HPDE6-E6E7 (cell line): ENCODE measurements at regions not wholly inside any gene's neighbourhood (a gene's known extent, or its start where the extent isn't known, plus 50 kb on each side); places are given as distances from the start of the nearest gene placed in this dataset.
"Not testable (repeated sequence)": the region's sequence is repeated elsewhere in the genome, so short reads cannot be mapped to it uniquely, and the experiment has no call there.

Experiments used
- DNase-seq: peaks from one replicate; pipeline ENCODE4 v3.0.0; 2011; ENCODE audit warnings: missing footprints; ENCODE audit errors: extremely low spot score

DNA sequence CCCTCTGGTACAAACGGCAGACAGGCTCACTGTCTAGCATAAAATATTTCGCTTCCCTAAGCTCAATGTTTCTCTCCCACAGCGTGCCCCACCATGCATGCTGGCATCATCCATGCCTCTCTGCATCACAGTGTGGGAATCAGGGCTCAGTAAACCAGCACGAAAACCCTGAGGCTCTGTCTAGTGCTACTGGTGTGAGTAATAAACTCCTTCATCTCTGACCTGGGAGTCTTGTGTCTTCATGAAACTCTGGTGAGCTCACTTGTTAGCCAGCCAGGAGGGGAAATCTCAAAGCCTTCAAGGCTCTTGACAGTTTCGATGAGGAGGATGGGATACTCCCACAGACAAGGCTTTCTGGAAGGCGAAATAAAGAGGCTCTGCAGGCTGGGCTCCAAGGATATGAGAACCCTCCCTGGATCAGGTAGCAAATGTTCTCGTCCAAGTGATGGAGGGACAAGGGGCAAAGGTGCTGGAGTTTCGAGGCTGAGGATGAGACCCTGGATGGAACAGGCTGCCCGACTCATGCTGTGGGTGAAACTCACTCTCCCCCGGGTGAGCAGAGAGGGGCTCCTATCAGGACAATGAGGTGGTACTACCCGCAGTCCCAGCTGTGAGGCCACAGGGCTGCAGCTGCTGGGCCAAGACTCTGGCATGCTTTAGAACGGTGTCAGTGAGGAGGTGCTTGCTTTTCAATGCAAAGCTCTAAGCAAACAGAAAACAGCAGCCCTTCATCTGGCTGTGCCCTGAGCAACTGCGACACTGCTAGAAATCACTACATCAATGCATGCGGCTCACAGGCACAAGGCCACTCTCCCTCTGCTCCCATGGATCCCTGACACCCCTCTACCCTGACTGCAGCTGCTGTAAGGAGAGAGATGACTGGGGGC lies 69.3 kb downstream of the SHANK2 start:
- no peak for DNase-seq

DNA sequence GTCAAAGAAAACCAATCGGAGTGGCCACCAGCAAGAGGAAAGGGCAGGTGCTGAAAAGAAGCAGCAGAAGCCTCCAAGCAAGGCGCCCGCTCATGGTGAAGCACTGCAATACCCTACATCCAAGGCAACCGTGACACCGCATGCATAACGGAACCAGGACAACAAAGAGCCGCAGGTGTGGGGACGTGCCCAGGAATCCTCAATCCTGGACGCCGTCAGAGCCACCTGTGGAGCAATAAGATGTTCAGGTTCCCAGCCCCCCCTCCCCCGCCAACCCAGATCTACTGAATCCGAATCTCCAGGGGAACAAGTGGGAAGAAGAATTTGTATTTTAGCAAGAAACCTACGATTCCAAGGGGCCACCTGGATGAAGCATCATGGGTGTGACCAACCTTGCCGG lies 70.8 kb downstream of the SHANK2 start:
- DNase-seq, result no peak

DNA sequence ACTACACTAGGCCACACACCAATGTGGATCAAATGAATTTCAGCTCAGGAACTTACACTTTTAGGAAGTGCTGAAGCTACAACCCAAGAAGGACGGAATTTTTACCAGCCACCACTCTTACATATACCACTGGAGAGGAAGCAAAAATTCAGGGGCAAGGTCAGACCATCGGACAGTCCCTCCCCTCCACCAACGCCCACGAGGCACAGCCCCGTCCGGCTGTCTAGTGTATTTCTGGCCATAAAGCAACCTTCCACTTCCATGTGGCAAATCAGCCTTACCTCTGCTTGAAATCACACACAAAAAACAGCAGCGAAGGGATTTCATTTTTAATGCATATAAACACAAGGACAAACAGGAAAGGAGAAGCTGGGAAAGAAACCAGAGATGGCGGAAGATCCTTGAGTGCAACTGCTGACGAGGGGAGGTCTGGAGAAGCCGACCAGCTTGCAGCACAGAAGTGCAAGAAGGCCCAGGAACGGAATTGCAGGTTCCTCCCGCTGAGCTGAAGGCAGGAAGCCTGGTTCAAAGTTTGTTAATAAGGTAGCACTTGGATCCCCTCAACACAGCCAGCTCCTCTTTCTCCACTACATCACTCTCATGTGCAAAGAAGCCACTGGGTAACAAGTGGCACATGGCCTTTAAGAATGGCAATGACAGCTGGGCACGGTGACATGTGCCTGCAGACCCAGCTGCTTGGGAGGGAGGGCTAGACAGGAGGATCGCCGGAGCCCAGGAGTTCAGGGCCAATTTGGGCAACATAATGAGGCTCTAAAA lies 71.5 kb downstream of the SHANK2 start:
- DNase-seq, result no peak

DNA sequence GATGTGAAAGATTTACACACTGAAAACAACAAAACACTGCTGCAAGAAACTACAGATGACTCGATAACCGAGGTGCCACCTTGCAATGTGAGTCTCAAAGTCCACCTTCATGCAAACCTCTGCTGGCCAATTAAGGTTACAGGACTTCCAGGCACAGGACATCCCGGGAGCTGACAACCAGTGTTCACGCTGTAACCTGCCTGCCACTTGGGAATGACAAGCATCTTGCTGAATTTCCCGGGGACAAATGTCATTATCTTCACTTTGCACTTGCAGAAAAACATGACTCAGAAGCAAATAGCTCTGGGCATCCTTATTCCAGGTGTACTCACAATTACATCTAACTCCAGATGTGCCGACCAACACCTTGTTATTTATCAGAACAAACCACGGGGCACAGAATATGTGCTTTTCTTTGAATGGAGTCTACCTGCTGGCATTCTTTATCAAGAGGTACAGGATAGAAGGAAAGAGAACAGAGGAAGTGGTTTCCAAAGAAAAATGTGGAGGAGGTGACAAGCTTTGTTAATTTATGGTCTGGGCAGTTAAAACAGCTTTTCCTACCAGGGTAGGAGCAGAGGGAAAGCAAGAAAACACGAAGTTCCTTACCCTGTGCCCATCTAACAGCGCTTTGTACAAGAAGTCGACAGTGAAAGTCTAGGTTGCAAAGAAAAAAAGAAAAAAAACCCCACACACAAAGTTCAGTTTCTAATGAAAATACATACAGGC lies 72.3 kb downstream of the SHANK2 start:
- DNase-seq, result no peak

DNA sequence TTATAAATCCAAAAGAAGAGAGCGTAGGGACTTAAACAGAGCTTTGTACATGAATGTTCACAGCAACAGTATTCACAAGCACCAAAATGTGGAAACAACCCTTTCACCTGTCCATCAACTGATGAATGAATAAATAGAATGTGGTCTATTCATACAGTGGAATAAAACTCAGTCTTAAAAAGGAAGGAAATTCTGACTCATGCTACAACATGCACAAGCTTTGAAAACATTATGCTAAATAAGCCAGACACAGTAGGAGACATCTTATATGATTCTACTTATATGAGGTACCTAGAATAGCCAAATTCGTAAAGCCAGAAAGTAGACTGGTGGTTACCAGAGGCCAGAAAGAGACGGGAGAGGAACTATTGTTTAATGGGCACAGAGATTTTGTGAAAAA lies 74.3 kb downstream of the SHANK2 start:
- no peak for DNase-seq

DNA sequence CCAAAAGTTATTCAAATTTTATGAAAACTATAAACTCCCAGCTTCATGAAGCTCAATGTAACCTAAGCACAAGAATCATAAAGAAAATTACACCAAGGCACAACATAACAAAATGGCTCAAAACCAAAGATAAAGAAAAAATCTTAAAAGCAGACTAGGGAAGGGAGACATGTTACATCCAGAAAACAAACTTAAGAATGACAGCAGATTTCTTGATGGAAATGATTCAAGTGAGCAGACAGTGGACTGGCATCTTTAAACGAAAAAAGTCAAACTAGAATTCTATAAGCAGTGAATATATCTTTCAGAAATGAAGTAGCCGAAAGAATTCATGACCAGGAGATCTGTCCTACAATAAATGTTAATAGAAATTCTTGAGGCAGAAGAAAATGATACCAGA lies 75.6 kb downstream of the SHANK2 start:
- no peak for DNase-seq

DNA sequence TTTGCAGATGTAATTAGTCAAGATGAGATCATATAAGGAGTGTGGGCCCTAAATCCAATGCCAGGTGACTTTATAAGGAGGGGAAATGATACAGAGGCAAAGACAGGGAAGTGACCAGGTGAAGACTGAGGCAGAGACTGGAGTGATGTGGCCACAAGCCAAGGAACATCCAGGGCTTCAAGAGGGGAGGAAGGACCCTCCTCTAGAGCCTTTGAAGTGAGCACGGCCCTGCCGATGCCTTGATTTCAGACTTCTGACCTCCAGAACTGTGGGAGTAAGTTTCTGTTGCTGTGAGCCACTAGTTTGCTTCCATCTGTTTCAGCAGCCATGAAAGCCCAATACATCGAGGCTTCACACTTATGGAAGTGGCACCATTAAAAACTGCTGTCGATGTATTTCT lies 78.7 kb downstream of the SHANK2 start:
- no peak for DNase-seq

DNA sequence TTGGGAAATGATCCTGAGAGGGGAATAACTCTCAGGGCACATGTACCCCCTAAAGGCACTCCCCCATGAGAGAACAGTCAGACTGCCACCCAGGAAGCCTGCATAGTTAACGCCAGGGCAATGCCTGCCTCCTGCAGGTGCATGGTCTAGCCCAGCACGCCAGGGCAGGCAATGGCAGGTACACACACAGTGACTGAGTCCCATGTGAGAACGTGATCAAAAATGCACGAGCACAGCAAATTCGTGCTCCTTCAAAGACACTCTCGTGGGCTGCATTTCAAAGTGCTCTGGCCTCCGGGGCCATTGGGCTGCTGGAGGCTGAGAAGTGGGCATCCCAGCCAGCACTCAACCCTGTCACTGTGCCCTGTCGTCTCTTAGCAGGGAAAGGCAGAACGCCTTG lies 79.7 kb downstream of the SHANK2 start:
- no peak for DNase-seq

DNA sequence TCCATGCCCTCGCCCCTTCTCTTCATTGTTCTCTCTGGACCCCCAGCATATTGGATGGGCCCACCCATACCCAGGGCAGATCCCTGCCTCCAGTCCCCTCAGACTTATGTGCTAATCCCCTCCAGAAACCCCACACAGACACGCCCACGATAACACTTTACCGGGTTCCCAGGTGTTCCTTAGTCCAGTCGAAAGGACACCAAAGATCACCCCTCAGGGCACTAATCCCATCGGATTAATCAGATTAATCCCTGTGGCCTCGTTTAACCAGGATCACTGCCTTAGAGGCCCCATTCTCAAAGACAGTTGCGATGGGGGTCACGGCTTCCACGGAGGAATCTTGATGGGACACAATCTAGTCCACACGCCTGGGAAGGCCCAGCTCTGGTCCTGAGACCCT lies 80.8 kb downstream of the SHANK2 start:
- no peak for DNase-seq

DNA sequence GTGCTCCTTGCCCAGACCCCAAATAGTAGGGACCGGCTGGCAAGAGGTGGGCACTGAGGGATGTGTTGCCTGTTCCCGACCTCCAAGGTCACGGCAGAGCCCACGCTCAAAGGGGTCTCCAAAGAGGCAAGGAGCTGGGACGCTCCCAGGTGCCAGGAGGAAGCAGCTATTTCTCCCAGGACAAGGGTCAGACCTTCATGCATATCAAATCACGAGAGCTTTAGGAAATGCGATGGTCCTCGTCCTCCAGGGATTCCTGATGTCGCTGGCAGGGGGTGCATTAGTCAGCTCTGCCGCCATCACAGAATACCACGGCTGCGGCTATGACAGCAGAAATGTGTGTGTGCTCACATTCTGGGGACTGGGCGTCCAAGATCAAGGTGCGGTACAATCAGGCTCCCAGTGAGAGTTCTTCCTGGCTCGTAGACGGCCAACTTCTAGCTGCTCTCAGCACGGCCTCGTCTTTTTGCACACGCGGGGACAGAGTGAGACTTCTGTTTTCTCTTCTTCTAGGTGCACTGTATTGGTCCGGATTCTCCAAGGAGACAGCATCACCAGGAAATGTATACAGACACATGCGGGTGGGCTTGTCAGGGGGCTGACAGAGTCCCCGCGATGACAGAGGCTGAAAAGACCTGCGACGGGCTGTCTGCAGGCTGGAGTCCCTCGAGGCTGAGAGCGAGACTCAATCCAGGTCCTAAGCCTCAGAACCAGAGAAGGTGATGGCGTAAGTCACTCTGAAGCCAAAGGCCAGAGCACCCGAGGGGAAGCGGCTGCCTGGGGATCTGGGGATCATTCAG lies 81.6 kb downstream of the SHANK2 start:
- no peak for DNase-seq

DNA sequence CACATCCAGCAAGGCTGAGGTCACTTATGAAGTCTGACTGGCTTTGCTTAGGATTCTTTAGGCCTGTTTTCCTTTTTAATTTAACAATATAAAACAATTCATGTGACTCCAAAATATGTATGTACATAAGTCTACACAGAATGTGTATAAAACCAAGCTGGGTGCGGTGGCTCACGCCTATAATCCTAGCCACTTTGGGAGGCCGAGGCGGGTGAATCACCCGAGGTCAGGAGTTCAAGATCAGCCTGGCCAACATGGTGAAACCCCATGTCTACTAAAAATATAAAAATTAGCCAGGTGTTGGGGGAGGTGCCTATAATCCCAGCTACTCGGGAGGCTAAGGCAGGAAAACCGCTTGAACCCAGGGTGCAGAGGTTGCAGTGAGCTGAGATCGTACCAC lies 83.1 kb downstream of the SHANK2 start:
- no peak for DNase-seq

DNA sequence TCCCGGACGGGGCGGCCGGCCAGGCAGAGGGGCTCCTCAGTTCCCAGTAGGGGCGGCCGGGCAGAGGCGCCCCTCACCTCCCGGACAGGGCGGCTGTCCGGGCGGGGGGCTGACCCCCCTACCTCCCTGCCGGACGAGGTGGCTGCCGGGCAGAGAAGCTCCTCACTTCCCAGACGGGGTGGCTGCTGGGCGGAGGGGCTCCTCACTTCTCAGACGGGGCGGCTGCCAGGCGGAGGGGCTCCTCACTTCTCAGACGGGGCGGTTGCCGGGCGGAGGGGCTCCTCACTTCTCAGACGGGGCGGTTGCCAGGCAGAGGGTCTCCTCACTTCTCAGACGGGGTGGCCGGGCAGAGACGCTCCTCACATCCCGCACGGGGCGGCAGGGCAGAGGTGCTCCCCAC lies 84.6 kb downstream of the SHANK2 start:
- not testable (repeated sequence) for DNase-seq

DNA sequence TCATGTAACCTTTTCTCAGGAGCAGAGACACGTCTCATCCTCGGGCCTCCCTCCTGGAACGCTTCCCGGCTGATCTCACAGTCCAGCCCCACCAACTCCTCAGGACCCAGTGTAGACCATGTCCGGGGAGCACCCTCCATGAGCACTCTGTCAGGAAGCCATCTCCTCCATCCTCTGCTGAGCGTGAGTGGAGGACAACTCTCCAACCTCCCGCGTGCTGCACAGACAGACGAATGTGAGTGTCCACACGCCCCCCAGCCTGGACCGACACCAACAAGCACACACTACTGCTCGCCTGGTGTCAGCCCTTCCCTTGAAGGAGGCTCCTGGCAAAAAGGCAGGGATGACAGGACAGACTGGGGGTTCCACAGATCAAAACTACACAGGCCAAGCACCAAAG lies 86.6 kb downstream of the SHANK2 start:
- no peak for DNase-seq

DNA sequence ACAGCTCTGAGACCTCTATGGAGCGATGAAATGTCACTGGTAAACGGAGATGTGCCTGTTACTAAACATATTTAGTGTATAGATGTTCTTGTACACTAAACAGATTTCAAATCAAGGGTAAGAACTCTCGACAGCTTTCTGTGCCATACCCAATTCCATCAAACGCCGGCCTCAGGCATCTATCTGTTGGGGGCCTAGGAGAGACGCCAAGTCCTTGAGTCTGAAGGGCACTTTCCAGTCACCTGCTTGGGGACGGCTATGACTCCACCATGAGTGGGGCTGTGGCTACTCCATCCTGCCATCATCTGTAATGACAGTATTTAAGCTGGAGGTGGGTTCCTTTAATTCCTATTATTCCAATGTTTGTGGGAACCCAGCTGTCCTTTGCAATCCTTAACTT lies 87.8 kb downstream of the SHANK2 start:
- DNase-seq, result no peak

DNA sequence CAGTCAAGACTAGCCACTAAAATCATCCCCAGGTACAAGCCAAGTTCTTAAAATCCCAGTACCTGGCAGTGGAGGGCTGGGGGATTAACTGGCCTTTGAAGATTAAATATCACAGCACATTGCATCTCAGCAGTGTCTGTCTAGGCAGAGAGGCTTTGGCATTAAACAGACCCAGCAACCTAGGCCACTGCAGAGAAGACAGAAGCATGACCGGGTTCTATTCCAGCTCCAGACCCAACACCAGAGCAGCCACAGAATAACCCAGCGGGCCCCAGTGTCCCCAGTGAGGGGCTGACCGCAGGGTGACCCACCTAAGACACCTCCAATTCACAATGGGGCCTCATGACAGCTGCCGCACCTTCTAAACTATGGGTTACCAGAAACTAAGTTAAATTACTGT lies 88.2 kb downstream of the SHANK2 start:
- no peak for DNase-seq

DNA sequence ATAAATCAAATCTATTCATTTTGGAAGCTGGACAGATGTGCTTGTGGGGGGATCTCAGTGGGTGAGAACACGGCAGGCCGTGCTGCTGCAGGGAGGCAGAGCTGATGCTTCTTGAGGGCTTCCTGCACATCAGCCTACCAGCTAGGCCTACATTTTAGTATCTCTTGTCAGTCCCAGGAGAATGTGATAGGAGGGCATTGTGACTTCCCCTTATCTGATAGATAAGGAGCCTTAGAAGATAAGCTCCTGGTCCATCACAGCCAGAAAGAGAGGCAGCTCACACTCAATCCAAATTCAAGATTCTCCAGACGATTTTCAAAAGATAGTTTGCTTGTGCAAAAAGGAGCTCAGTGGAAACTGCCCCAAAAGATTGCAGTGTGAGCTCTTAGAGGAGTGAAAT lies 89.0 kb downstream of the SHANK2 start:
- DNase-seq, result no peak

DNA sequence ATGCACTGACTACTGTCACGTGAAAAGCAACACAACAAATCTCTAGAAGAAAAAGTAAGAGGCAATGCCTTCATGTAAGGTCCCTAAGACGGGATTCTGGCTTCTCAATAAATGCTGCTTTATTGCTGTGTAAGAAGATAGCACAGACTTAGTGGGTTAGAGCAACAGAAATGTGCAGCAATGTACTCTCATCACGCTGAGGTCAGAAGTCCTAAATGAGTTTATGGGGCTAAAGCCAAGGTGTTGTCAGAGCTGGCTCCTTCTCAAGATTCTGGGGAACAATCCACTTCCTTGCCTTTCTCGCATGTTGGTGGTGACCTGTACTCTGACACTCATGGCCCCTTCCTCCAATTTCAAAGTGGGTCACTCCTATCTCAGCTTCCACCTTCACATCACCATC lies 93.4 kb downstream of the SHANK2 start:
- DNase-seq, result no peak

DNA sequence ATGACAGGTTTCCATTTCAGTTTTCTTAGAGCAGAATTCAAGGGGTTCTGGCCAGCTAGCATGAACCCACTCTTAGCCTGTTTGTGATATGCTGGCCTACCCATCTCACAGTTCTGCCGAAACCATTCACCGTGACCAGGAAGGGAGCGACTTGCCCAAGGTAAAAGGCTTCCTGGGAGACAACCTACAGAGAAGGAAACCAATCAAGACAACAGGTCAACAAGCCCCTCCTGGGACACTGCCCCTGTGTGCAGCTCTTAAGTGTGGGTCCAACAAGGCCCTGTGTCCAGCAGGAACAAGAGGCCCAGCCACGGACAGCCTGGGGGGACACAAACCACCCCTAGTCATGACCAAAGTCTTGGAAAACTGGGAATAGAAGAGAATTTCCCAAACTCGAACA lies 94.7 kb downstream of the SHANK2 start:
- not testable (repeated sequence) for DNase-seq

DNA sequence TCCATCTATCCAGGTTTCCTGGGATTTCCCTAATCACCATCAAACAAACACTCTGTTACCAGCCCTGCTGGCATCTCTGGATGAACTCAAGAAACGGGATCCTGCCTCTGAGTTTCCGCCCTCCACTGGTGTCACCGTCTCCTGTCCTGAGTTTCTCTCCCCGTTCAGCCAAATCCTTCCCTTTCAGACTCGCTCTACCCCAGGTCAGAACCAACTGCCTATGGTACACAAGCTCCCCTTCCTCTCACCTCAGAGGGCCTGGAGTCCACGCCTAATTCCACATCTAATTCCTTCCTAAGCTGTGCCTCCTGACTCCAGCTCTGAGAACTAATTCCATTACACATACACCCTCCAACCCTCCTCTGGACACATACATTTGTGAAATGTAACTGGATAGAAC lies 96.1 kb downstream of the SHANK2 start:
- no peak for DNase-seq

DNA sequence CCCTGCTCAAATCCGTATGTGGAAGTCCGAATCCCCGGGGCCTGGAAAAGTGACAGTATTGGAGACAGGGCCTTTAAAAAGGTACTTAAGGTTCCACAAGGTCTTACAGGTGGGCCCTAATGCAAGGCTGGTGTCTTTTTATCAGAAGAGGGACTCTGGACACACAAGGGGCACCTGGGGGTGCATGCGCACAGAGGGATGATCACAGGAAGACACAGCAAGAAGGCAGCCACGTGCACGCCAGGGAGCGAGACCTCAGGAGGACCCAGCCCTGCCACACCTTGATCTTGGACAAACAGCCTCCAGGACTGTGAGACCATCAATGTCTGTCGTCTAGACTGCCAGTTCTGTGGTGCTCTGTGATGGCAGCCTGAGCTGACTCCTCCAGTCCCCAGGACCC lies 96.5 kb downstream of the SHANK2 start:
- DNase-seq, result no peak

DNA sequence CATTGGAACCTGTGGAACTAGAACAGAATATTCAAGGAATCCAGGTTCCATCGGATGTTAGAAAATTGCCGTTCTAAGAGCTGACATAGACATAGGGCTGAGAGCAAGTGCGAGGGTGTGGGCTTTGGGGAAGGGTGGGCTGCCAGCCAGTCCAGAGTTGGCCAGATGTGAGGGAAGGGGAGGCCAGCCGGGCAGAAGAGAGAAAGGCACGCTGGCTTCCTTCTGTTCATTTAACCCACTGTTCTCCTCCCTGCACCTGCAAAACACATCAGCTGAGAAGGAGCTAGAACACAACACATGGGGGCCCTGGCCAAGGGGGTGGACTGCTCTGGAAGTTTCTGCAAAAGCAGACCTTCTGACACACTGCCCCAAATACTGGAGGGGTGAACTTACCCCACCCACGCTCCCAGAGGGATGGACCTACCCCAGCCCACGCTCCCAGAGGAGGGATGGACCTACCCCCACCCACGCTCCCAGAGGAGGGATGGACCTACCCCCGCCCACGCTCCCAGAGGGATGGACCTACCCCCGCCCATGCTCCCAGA lies 98.0 kb downstream of the SHANK2 start:
- DNase-seq, result no peak
